ENCODE measurements at regions not wholly inside any gene's neighbourhood (a gene's known extent, or its start where the extent isn't known, plus 50 kb on each side); places are given as distances from the start of the nearest gene placed in this dataset.

- no peak overlapping the region for H3K4me3 ChIP-seq (replicated peaks; ENCODE audit: insufficient read depth, low read length)
- TF ChIP-seq POLR2AphosphoS5 (IDR thresholded peaks at IDR 0.05; ENCODE audit: low read depth) (no peak), SPI1 (IDR thresholded peaks at IDR 0.05; ENCODE audit: borderline replicate concordance, low read depth) (no peak), REST (IDR thresholded peaks at IDR 0.05; ENCODE audit: insufficient replicate concordance, low read depth) (no peak)
- no peak overlapping the region for H3K27ac ChIP-seq (replicated peaks)
- H3K27me3 ChIP-seq (ENCODE audit: insufficient read depth, poor library complexity, severe bottlenecking), result no peaks in the 10 kb centered on the region
- DNase-seq (ENCODE audit: low read depth in 1 of 2, low spot score in 1 of 2), result no peak
Observed at GRCh38 chr2:129720360-129720759, 259.1 kb upstream of the RAB6C start.

GRCh38 chr2:129720761-129721160 lies 258.7 kb upstream of the RAB6C start:
- no peaks in the 10 kb centered on the region for H3K27me3 ChIP-seq (ENCODE audit: insufficient read depth, poor library complexity, severe bottlenecking)
- H3K27ac ChIP-seq (replicated peaks), result no peak overlapping the region
- TF ChIP-seq POLR2AphosphoS5 (IDR thresholded peaks at IDR 0.05; ENCODE audit: low read depth), result no peak
- DNase-seq (ENCODE audit: low read depth in 1 of 2, low spot score in 1 of 2), result no peak
- no peak overlapping the region for H3K4me3 ChIP-seq (replicated peaks; ENCODE audit: insufficient read depth, low read length)

GRCh38 chr2:129721236-129721635 lies 258.2 kb upstream of the RAB6C start:
- no peak for DNase-seq (ENCODE audit: low read depth in 1 of 2, low spot score in 1 of 2)
- Histone ChIP-seq H3K27ac (replicated peaks) (no peak overlapping the region), H3K27me3 (ENCODE audit: insufficient read depth, poor library complexity, severe bottlenecking) (no peaks in the 10 kb centered on the region), H3K4me3 (replicated peaks; ENCODE audit: insufficient read depth, low read length) (no peak overlapping the region)
- no peak for TF ChIP-seq REST (IDR thresholded peaks at IDR 0.05; ENCODE audit: insufficient replicate concordance, low read depth)
- TF ChIP-seq POLR2AphosphoS5 (IDR thresholded peaks at IDR 0.05; ENCODE audit: low read depth), result no peak
- TF ChIP-seq CTCF (IDR thresholded peaks at IDR 0.05; ENCODE audit: insufficient read depth, low read length), result no peak
- no peak for TF ChIP-seq SPI1 (IDR thresholded peaks at IDR 0.05; ENCODE audit: borderline replicate concordance, low read depth)
- no peak for TF ChIP-seq GABPA (IDR thresholded peaks at IDR 0.05; ENCODE audit: low read depth)

GRCh38 chr2:129721846-129722245 lies 257.6 kb upstream of the RAB6C start:
- Histone ChIP-seq H3K27me3 (ENCODE audit: insufficient read depth, poor library complexity, severe bottlenecking) (no peaks in the 10 kb centered on the region), H3K4me3 (replicated peaks; ENCODE audit: insufficient read depth, low read length) (no peak overlapping the region), H3K27ac (replicated peaks) (no peak overlapping the region)
- TF ChIP-seq POLR2AphosphoS5 (IDR thresholded peaks at IDR 0.05; ENCODE audit: low read depth), result no peak
- no peak for TF ChIP-seq GABPA (IDR thresholded peaks at IDR 0.05; ENCODE audit: low read depth)
- no peak for TF ChIP-seq CTCF (IDR thresholded peaks at IDR 0.05; ENCODE audit: insufficient read depth, low read length)
- TF ChIP-seq REST (IDR thresholded peaks at IDR 0.05; ENCODE audit: insufficient replicate concordance, low read depth), result no peak
- TF ChIP-seq SPI1 (IDR thresholded peaks at IDR 0.05; ENCODE audit: borderline replicate concordance, low read depth), result no peak
- no peak for DNase-seq (ENCODE audit: low read depth in 1 of 2, low spot score in 1 of 2)

All from HL-60 (cell line).